IPS-18a (cell line): ENCODE measurements at regions not wholly inside any gene's neighbourhood (a gene's known extent, or its start where the extent isn't known, plus 50 kb on each side); places are given as distances from the start of the nearest gene placed in this dataset.

Experiments
- H3K27ac ChIP-seq: one replicate; pipeline ENCODE4 v1.5.1; 2013; ENCODE audit warnings: low read length
- H3K27me3 ChIP-seq: one replicate; pipeline ENCODE4 v1.6.1; 2013; ENCODE audit warnings: mild to moderate bottlenecking, low read length; ENCODE audit not compliant: control insufficient read depth, insufficient read depth
- H3K36me3 ChIP-seq: one replicate; pipeline ENCODE4 v1.6.1; 2013; ENCODE audit warnings: low read depth, low read length; ENCODE audit not compliant: control insufficient read depth
- H3K4me1 ChIP-seq: one replicate; pipeline ENCODE4 v1.6.1; 2013; ENCODE audit warnings: low read depth, low read length; ENCODE audit not compliant: control insufficient read depth
- H3K4me3 ChIP-seq: one replicate; pipeline ENCODE4 v1.5.1; 2013; ENCODE audit warnings: low read length
- H3K9ac ChIP-seq: one replicate; pipeline ENCODE4 v1.6.1; 2013; ENCODE audit warnings: mild to moderate bottlenecking, low read length, moderate library complexity
- H3K9me3 ChIP-seq: one replicate; pipeline ENCODE4 v1.6.1; 2013; ENCODE audit warnings: low read depth, low read length; ENCODE audit not compliant: control insufficient read depth

- H3K4me3 ChIP-seq: no peak overlapping the region
- H3K9me3 ChIP-seq: no peaks in the 10 kb centered on the region
- peaks cover 43% of the 10 kb centered on the region for H3K4me1 ChIP-seq
- no peak overlapping the region for H3K27ac ChIP-seq
- H3K36me3 ChIP-seq: peaks cover 7% of the 10 kb centered on the region
- no peaks in the 10 kb centered on the region for H3K27me3 ChIP-seq
- H3K9ac ChIP-seq: no peak overlapping the region
Observed at GRCh38 chr1:39129514-39129913, 75.0 kb upstream of the MACF1 start.

- H3K4me3 ChIP-seq: no peak overlapping the region
- H3K4me1 ChIP-seq: peaks cover 43% of the 10 kb centered on the region
- H3K27ac ChIP-seq: no peak overlapping the region
- H3K27me3 ChIP-seq: no peaks in the 10 kb centered on the region
- H3K9me3 ChIP-seq: no peaks in the 10 kb centered on the region
- peaks cover 7% of the 10 kb centered on the region for H3K36me3 ChIP-seq
- no peak overlapping the region for H3K9ac ChIP-seq
Observed at GRCh38 chr1:39130325-39130724, 74.2 kb upstream of the MACF1 start.

GRCh38 chr1:39131940-39132339 lies 72.6 kb upstream of the MACF1 start:
- H3K36me3 ChIP-seq: peaks cover 3% of the 10 kb centered on the region
- peak overlapping the region; percentile 87 for H3K27ac ChIP-seq
- peaks cover 46% of the 10 kb centered on the region for H3K4me1 ChIP-seq
- no peaks in the 10 kb centered on the region for H3K27me3 ChIP-seq
- peak overlapping the region; percentile 50 for H3K9ac ChIP-seq
- no peaks in the 10 kb centered on the region for H3K9me3 ChIP-seq
- H3K4me3 ChIP-seq: peak overlapping the region; percentile 49

- H3K27ac ChIP-seq: peak overlapping the region; percentile 87
- H3K4me1 ChIP-seq: peaks cover 46% of the 10 kb centered on the region
- H3K9ac ChIP-seq: peak overlapping the region; percentile 50
Observed at GRCh38 chr1:39132505-39133339, 71.8 kb upstream of the MACF1 start.

GRCh38 chr1:39133340-39133684 lies 71.2 kb upstream of the MACF1 start:
- Histone ChIP-seq H3K4me1 (peaks cover 46% of the 10 kb centered on the region), H3K27me3 (no peaks in the 10 kb centered on the region), H3K36me3 (no peaks in the 10 kb centered on the region), H3K9ac (peak overlapping the region; percentile 50), H3K9me3 (no peaks in the 10 kb centered on the region), H3K4me3 (peak overlapping the region; percentile 49), H3K27ac (peak overlapping the region; percentile 87)

More at GRCh38 chr1:39132505-39133339, 71.8 kb upstream of the MACF1 start:
- Histone ChIP-seq H3K9me3 (no peaks in the 10 kb centered on the region), H3K4me3 (peak overlapping the region; percentile 49), H3K27me3 (no peaks in the 10 kb centered on the region), H3K36me3 (no peaks in the 10 kb centered on the region)

- H3K36me3 ChIP-seq: no peaks in the 10 kb centered on the region
- H3K4me3 ChIP-seq: no peak overlapping the region
- H3K9ac ChIP-seq: no peak overlapping the region
- no peaks in the 10 kb centered on the region for H3K27me3 ChIP-seq
- no peak overlapping the region for H3K27ac ChIP-seq
- H3K4me1 ChIP-seq: peaks cover 38% of the 10 kb centered on the region
- no peaks in the 10 kb centered on the region for H3K9me3 ChIP-seq
Observed at GRCh38 chr1:39134768-39135333, 69.6 kb upstream of the MACF1 start.

GRCh38 chr1:39136638-39137037 lies 67.9 kb upstream of the MACF1 start:
- Histone ChIP-seq H3K9ac (no peak overlapping the region), H3K4me1 (peaks cover 36% of the 10 kb centered on the region), H3K4me3 (no peak overlapping the region), H3K36me3 (no peaks in the 10 kb centered on the region), H3K27me3 (no peaks in the 10 kb centered on the region), H3K27ac (no peak overlapping the region), H3K9me3 (no peaks in the 10 kb centered on the region)

- no peaks in the 10 kb centered on the region for H3K27me3 ChIP-seq
- H3K9me3 ChIP-seq: no peaks in the 10 kb centered on the region
- no peaks in the 10 kb centered on the region for H3K36me3 ChIP-seq
- no peak overlapping the region for H3K9ac ChIP-seq
- H3K27ac ChIP-seq: no peak overlapping the region
- H3K4me3 ChIP-seq: no peak overlapping the region
- peaks cover 29% of the 10 kb centered on the region for H3K4me1 ChIP-seq
Observed at GRCh38 chr1:39139723-39140360, 64.7 kb upstream of the MACF1 start.

GRCh38 chr1:39141925-39142324 lies 62.6 kb upstream of the MACF1 start:
- Histone ChIP-seq H3K27me3 (no peaks in the 10 kb centered on the region), H3K4me3 (peak overlapping the region; percentile 15), H3K9me3 (no peaks in the 10 kb centered on the region), H3K36me3 (no peaks in the 10 kb centered on the region), H3K27ac (peak overlapping the region; percentile 19), H3K4me1 (peaks cover 26% of the 10 kb centered on the region), H3K9ac (peak overlapping the region; percentile 26)

- Histone ChIP-seq H3K9ac (no peak overlapping the region), H3K27ac (no peak overlapping the region), H3K4me3 (no peak overlapping the region), H3K9me3 (no peaks in the 10 kb centered on the region), H3K36me3 (no peaks in the 10 kb centered on the region), H3K27me3 (no peaks in the 10 kb centered on the region), H3K4me1 (peaks cover 26% of the 10 kb centered on the region)
Observed at GRCh38 chr1:39142401-39143060, 62.0 kb upstream of the MACF1 start.

GRCh38 chr1:39144924-39145323 lies 59.6 kb upstream of the MACF1 start:
- Histone ChIP-seq H3K9me3 (no peaks in the 10 kb centered on the region), H3K9ac (no peak overlapping the region), H3K4me1 (peaks cover 40% of the 10 kb centered on the region), H3K4me3 (no peak overlapping the region), H3K36me3 (no peaks in the 10 kb centered on the region), H3K27me3 (no peaks in the 10 kb centered on the region), H3K27ac (no peak overlapping the region)
